HUDEP-2 (cell line): ENCODE measurements at regions not wholly inside any gene's neighbourhood (a gene's known extent, or its start where the extent isn't known, plus 50 kb on each side); places are given as distances from the start of the nearest gene placed in this dataset.
"Not testable (repeated sequence)": the region's sequence is repeated elsewhere in the genome, so short reads cannot be mapped to it uniquely, and the experiment has no call there.

Source experiments
- DNase-seq, 76 experiments: peaks; one replicate each; lab custom pipeline; 2025; ENCODE audit not compliant: unreplicated experiment in 76 of 76; lab: John Stamatoyannopoulos, UW

DNA sequence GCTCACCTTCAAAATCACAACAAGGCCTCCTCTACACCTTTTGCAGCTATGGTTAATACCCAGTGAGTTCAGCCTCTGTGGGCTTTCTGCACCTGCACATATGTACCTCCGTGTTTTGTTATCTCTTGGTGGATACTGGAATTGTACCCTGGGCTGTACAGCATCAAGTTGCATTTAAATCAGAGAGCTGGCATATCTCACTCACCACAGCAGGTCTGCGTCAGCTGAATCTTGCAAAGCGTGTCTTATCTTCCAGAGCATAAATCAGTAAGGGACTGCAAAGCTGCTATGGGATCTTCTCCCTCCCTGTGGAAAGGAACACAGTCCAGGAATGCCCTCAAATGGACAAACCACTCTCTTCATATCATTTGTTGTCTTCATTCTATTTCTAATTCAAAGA lies 1048.7 kb downstream of the UQCRFS1 start:
- DNase-seq = no peak

DNA sequence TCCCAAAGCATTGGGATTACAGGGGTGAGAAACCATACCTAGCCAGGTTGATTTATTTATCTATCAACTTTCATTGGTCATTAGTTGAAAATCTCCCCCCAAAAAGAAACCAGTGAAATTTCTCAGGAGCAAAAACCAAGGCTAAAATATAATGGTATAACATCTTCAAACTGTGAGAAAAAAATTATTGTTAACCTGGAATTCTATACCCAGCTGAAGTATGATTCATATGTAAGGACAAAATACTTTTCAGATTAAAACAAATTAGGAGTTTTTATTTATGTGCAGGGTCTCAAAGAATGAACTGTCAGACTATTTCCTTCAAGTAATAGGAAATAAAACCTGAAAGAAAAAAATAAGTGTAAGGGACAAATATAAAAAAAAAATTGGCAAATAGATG lies 1053.9 kb downstream of the UQCRFS1 start:
- no peak for DNase-seq

DNA sequence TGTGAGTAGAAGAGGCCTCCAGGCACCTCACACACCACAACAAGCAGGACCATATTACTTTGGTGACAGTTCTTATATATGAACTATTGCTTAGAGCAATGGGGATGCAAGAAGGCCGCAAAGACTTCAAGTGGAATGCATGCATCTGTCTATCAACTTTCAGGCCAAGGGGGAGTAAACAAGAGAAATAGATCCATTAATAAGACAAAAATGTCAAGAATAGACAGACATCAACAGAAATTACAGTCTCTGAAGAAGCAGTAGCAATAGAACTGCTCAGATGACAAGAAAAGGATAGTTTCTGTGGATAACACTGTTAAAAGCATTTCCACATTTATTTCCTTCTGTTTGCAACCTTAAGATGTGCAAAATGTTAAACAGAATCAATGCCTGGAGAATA lies 1057.7 kb downstream of the UQCRFS1 start:
- DNase-seq = no peak

DNA sequence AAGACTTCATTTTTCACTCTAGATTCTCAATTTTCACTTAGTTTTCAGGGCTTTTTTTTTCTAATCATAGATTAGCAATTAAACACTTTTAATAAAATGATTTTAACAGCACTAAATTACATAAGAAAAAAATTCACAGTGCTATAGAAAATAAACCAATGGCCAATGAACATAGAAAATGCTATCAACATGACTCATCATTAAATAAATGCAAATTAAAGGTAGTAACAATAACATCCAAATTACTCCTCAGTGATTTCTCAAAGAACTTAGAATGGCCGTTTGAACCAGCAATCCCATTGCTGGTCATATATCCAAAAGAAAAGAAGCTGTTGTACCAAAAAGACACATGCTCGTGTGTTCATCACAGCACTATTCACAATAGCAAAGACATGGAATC lies 1058.9 kb downstream of the UQCRFS1 start:
- DNase-seq = no peak

DNA sequence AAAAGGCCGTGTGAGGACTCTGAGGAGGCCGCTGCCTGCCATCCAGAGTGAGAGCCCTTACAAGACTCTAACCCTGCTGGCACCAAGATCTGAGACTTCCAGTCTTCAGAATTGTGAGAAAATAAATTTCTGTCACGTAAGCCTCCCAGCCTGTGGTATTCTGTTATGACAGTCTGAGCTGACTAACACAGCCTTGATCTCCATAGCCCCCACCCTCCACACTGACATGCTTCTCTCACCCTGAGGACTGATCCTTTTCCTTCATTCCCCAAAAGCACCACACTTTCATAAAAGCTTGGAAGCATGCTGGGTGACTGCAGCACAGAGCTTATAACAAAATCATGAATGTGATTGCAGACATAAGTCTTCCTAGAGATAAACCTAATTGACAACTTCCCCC lies 1059.8 kb downstream of the UQCRFS1 start:
- no peak for DNase-seq

DNA sequence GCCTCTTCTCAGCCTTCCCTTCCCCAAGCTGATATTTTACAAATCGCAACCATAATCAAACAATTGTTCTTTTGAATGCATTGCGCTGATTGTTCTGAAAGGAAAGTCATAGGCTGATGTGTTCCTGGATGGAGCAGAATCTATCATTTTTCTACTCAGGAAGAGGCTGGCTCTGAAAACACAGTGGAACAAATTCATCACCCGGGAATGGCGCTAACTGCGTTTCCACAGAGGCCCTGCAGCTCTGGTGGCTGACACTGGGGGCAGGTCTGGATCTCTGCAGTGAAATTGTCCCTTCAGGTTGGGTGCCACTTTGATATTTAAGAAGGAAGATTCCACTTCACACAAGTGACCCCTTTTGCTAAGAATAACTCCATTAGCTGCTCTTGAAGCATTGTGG lies 1060.8 kb downstream of the UQCRFS1 start:
- no peak for DNase-seq

DNA sequence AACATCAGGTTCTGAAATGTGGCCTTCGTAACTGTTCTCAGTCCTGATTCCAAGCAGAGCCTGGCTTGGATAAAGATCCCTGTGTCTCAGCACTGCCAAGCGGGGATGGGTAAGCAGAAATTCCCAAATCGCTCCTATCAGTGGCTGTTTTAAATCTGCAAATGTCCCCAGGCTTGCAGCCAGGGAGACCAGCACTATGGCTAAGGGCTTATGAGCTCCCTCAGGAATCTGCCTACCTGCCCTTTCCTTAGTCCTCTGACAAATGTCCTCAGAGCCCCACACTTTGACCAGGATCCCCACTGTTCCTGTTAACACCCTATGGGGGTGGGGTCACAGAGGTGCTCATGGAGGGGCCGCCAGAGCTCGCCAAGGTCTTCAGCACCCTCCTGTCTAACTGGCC lies 1062.8 kb downstream of the UQCRFS1 start:
- no peak for DNase-seq

DNA sequence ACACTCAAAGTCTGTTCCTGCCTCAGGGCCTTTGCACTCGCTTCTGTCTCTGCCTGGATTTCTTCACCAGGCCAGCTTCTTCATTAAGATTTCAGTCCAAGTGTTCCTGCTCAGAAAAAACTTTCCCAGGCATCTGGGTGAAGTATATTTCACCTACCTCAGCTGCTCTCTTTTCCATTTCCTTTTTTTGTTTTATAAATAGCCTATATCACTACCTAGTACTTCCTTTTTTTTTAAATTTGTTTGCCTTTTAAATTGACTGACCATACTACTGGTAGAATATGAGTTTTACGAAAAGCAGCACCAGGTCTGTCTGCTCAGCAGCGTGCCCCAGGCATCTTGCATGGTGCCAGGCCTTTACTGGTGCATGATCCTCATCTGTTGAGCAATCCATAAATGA lies 1064.4 kb downstream of the UQCRFS1 start:
- no peak for DNase-seq

DNA sequence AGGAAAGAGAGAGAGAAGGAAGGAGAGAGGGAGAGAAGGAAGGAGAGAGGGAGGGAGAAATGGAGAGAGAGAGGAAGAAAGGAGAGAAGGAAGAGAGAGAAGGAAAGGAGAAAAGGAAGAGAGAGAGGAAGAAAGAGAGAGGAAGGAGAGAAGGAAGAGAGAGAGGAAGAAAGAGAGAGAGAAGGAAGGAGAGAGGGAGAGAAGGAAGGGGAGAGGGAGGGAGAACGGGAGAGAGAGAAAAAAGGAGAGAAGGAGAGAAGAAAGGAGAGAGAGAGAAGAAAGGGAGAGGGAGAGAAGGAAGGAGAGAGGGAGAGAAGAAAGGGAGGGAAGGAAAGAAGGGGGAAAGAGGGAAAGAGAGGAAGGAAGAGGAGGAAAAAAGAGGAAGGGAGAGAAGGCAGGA lies 1070.7 kb downstream of the UQCRFS1 start:
- DNase-seq = no peak

DNA sequence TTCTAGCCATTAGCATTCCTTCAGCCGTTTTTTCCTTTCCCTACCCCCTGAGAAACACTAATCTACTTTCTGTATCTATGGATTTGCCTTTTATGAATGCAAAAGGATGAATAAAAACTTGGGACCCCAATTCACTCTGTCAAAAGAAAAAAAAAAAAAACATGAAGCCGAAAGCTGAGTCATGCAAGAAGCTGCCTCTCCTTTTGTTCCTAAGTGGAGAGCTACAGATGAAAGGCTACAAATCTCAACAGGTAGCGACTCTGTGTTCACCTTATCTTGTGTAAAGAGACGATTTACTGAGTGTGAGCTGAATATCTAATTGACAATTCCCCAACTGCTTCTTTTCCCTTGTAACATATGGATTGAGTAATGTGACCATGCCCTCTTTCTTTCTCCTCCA lies 1072.8 kb downstream of the UQCRFS1 start:
- no peak for DNase-seq

DNA sequence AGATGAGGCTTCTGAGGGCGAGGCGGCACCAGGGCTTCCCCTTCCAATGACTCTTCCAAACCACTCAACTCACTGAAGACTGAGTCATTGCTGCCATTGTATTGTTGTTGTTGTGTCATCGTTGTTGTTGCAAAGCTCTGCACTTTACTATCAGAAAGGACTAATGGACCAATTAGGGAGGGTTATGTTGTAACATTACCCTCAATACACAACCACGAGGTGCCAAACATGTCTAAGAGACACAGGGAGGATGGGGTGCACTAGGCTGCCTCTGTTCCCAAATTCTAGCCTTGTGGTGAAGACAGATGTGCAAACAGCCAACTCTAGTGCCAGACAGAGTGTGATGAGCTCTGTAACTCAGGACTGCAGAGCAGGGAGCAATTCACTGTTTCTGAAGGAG lies 1075.2 kb downstream of the UQCRFS1 start:
- DNase-seq = no peak

DNA sequence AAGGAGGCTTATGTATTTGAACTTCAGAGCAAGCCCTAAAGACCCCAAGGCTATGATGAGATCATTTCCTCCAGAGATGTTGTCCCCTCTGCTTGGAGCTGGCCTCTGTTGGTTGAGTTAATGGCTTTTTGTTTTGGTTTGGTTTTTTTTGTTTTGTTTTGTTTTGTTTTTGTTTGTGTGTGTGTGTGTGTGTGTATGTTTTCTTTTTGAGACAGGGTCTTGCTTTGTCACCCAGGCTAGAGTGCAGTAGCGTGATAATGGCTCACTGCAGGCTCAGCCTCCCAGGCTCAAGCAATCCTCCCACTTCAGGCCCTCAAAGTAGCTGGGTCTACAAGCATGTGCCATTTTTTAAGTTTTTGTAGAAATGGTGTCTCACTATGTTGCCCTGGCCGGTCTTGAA lies 1076.2 kb downstream of the UQCRFS1 start:
- DNase-seq = no peak

DNA sequence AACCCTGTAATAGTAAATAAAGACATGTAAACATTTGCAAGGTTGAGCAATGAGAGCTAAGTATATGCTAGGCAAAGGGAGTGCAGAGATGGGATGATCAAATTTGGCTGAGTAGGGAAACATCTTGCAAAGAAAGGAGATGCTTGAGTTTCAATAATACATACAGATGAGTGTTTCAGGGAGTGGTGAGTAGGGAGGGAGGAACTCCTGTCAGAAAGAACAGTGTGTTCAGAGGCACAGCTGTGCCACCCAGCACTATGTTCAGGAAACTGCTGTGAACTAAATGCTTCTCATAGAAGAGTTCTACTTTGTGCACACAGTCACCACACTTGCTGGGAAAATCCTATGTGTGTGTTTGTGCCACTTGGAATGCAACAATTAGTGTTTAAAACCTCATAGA lies 1077.1 kb downstream of the UQCRFS1 start:
- DNase-seq = no peak

DNA sequence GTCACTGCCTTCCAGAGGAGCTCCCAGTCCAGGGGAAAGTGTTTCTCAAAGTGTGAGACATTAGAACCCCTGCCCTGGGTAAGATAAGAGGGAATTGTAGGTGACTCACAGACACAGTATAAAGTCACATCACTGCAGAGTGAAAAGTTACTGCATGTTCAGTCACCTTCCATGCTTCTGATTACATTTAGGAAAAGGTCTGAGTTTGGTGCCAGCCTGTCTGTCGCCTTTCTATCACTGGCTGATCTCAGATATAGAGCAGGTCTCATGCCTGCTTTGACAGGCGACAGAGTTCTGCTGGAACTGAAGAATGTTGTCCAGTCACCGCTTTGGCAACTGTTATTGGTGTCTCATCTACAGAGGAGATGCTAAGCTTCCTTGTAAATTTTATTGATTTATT lies 1078.6 kb downstream of the UQCRFS1 start:
- no peak for DNase-seq

DNA sequence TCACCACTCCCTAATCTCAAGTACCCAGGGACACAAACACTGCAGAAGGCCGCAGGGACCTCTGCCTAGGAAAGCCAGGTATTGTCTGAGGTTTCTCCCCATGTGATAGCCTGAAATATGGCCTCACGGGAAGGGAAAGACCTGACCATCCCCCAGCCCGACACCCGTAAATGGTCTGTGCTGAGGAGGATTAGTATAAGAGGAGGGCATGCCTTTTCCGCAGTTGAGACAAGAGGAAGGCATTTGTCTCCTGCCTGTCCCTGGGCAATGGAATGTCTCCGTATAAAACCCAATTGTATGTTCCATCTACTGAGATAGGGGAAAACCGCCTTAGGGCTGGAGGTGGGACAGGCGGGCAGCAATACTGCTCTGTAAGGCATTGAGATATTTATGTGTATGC lies 1082.1 kb downstream of the UQCRFS1 start:
- not testable (repeated sequence) for DNase-seq

DNA sequence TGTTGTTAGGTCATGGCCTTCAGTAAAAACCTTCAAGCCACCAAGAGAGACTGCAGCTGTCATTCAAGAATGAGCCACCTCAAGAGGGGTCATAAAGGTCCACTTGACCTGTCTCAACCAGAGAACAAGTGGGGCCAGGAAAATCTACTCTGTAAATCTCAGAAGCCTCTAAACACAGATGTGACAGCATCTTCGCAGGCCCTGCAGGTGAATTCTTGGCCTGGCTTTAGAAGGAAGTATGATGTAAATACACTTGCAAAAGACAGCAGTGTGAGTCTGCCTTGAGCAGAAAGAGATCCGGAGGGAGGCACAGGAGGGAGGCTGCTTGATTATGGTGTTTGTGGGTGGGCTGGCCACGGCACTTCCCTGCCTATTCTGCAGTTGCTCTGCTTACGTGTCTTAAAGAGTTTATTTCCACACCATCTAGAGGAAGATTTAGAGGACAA lies 1082.9 kb downstream of the UQCRFS1 start:
- DNase-seq = no peak

DNA sequence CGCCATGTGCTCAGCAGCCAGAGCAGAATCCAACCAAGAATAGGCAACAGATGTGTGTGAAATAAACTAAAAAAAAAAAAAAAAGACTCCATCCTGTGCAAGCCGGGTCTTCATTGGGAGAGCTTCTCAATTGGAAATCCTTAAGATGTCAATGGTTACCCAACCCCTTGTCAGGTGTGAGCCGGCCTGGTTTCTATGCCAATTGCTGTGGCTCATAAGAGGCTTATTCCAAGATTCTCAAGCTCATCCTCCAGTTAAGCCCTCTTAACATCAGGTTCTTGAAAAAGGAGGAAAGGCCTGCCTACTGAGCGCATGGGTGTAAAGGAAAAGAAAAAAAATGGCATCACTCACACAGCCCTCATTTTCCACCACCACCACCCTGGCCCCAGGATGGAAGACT lies 1084.6 kb downstream of the UQCRFS1 start:
- DNase-seq = no peak

DNA sequence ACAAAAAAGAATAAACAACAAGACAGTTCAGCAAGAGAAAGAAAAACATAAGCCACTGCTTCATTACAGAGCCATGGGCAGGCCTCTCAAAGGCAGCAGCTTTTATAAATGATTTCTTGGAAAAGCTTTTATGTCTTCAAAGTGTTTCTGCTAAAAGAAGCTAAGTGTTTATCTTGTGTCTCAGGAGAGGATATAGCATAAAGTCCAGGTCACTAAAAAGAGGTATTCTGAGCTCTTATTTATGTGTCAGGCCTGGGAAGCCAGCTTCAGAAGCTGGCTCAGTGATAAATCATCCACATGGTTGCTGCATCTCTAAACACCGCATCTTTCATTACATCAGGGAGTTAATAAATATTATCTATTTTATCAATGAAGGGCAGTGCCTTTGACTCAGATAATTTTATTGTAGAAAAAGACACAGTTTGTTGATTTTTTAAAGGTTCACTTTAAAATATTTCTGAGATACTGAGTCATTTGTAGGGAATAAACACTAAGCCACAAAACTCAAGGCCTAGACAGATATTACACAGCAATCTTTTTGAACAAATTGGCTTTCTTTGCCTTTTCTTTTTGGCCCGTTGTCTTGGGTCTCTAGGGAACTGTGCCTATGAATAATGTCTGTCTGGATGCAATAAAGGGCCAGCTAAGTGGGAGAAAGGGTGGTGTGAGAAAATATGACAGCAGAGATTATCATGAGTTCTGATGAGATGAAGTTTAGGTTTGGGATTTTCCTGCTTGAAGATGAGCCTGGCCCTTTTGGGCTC lies 1086.6 kb downstream of the UQCRFS1 start:
- DNase-seq = no peak

DNA sequence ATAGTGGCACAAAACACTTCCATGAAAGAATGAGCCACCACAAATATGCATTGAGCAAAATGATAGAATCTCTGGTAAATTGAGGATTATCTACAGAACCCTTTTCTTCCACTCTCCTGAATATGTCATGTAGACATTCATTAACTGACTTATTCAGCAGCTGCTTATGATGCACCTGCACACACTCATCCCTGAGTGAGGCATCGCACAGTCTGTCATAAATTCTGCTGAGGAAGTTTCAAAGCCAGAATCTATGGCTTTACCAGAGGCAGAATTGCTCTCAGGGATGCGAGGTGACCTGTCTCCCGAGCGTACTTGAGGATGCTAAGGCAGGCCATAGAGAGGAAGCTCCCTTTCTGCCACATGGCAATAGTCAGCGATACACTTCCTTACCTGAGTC lies 1090.2 kb downstream of the UQCRFS1 start:
- no peak for DNase-seq

DNA sequence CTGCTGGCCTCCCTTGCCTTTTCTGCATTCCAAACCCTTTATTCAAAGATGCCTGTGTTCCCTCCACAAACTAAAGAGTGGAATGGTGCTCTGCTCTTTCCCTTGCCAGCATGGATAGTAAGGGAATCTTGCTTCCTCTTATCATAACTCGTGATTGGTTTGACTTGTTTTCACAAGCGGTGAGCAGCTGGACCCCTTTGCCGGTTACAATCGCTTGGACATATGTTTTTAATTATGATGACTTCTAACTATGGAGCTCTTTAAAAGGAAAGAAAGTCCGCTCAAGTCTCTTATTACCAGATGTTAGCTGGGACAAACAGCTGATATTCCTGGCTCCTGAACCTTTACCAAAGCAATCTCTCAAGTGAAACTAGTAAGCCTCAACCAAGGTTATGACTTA lies 1094.7 kb downstream of the UQCRFS1 start:
- DNase-seq = no peak

DNA sequence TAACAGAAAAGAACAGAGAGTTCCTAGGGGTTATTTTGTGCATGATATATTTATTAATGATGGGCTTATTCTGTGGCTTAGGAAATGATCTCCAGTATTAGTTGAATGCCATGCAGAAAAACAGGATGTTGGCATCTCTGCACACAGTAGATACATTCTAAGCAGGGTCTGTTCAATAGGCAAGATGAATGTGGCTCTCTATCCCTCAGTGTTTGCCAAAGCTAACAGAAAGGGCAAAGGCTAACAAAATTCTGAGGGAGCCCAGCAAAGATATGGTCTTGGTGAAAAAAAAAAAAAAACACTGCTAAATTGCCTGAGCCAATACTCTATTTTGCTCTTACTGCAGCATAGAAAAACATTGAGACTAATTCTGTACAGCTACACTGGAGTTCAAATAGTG lies 1095.8 kb downstream of the UQCRFS1 start:
- no peak for DNase-seq

DNA sequence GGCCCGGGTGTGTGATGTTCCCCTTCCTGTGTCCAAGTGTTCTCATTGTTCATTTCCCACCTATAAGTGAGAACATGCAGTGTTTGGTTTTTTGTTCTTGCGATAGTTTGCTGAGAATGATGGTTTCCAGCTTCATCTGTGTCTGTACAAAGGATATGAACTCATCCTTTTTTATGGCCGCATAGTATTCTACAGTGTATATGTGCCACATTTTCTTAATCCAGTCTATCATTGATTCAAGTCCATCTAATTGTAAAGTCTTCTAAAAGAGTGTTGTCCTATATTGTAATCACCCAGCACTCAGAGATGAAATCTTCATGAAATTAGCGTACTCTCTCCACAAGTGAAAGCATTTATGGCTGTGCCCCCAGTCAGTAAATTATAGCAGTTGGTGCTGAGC lies 1096.6 kb downstream of the UQCRFS1 start:
- DNase-seq = not testable (repeated sequence)

DNA sequence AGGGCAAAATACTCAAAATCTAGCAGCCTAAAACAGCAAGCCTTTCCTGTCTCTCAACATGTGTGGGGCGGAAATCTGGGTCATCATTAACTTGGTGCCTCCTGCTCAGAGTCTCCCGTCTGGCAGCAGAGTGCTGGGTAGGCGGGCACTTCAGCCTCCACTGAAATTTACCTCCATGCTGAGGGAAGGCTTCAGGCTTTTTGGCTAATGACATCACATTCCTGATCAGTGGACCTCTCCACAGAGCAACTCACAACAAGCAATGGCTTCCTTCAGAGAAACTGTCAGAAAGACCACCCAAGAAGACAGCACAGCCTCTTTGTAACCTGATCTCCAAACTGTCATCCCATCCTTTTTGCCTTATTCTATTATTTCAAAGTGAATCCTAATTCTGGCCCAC lies 1109.0 kb downstream of the UQCRFS1 start:
- DNase-seq = no peak
